ENCODE measurements at regions not wholly inside any gene's neighbourhood (a gene's known extent, or its start where the extent isn't known, plus 50 kb on each side); places are given as distances from the start of the nearest gene placed in this dataset.

- Histone ChIP-seq H3K27me3 (ENCODE audit: control insufficient read depth in 3 of 3, insufficient read depth in 3 of 3, low read length in 3 of 3) (no peaks in the 10 kb centered on the region), H3K4me3 (ENCODE audit: low read depth in 1 of 3, low read length in 3 of 3) (no peak overlapping the region), H3K27ac (ENCODE audit: low read depth in 1 of 3, low read length in 2 of 3) (no peak overlapping the region), H3K36me3 (ENCODE audit: control insufficient read depth in 3 of 3, insufficient read depth in 2 of 3, low read depth in 1 of 3, low read length in 3 of 3) (no peaks in the 10 kb centered on the region), H3K9me3 (ENCODE audit: control insufficient read depth in 2 of 2, insufficient read depth in 1 of 2, low read depth in 1 of 2, low read length in 1 of 2) (peaks cover 0 to 2% of the 10 kb centered on the region in 2 donors), H3K4me1 (ENCODE audit: control insufficient read depth in 3 of 3, insufficient read depth in 2 of 3, low read depth in 1 of 3, low read length in 2 of 3) (peaks cover 0 to 5% (median 3%) of the 10 kb centered on the region in 3 donors)
- FAIRE-seq (no peak), DNase-seq (no peak)
- WGBS, 3 donors, result 87 to 92% (median 91%) methylated on average over 7 of the region's 7 CpGs
Measured at GRCh38 chr3:57009802-57010201, 50.7 kb upstream of the SPATA12 start.

- Histone ChIP-seq H3K36me3 (ENCODE audit: control insufficient read depth in 3 of 3, insufficient read depth in 2 of 3, low read depth in 1 of 3, low read length in 3 of 3) (no peaks in the 10 kb centered on the region), H3K4me1 (ENCODE audit: control insufficient read depth in 3 of 3, insufficient read depth in 2 of 3, low read depth in 1 of 3, low read length in 2 of 3) (peaks cover 0 to 5% (median 3%) of the 10 kb centered on the region in 3 donors), H3K27ac (ENCODE audit: low read depth in 1 of 3, low read length in 2 of 3) (no peak overlapping the region), H3K4me3 (ENCODE audit: low read depth in 1 of 3, low read length in 3 of 3) (no peak overlapping the region), H3K9me3 (ENCODE audit: control insufficient read depth in 2 of 2, insufficient read depth in 1 of 2, low read depth in 1 of 2, low read length in 1 of 2) (peaks cover 0 to 2% of the 10 kb centered on the region in 2 donors), H3K27me3 (ENCODE audit: control insufficient read depth in 3 of 3, insufficient read depth in 3 of 3, low read length in 3 of 3) (no peaks in the 10 kb centered on the region)
- DNase-seq, result no peak
- no peak for FAIRE-seq
- 70 to 88% (median 78%) methylated on average over 7 of the region's 7 CpGs for WGBS, 3 donors
Measured at GRCh38 chr3:57009367-57009766, 51.1 kb upstream of the SPATA12 start.

DNA sequence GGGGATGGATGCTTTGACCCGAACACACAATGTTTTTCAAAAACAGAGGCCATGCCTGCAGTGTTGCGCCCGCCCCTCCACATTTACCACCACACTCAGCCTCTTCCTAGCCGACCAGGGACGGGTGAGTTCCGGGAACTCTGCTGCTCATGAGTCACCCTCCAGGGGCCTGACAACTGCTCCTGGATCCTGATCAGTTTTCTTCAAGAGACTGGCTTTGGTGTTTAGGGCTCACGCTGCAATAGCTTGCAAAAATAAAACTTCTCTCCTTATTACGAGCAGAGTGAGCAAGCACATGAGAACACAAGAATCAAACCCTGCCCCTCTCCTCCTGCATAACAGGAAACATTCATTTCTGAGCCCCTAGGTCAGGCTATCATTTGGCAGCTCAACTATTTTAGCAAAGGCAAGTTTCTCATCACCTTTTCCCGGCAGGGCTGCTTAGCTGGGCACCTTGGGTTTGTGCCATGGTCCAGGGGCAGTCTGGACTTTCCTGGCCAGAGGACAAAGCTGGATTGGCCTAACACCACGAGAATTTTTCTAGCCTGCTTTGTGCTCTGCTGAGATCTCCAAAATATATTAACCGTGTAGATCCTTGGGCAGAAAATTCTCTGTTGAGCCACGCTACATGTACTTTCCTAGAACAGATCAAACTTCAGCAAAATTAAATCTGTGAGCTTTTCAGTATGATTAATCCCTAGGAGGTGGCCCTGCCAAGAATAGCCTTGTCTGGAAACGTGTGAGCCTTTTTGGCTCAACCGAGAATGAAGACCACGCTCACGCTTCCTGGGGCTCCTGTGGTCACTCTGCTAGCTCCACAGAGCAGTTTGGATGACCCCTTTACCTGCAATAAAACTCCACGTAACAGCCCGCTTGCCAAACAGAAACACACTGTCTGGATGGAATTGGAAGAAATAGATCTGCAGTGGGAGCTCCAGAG is 52.7 kb upstream of the SPATA12 start:
- DNase-seq, result no peak

GRCh38 chr3:57006949-57007419 is 53.5 kb upstream of the SPATA12 start:
- Histone ChIP-seq H3K36me3 (ENCODE audit: control insufficient read depth in 3 of 3, insufficient read depth in 2 of 3, low read depth in 1 of 3, low read length in 3 of 3) (no peaks in the 10 kb centered on the region), H3K4me1 (ENCODE audit: control insufficient read depth in 3 of 3, insufficient read depth in 2 of 3, low read depth in 1 of 3, low read length in 2 of 3) (peaks cover 0 to 5% (median 3%) of the 10 kb centered on the region in 3 donors), H3K27ac (ENCODE audit: low read depth in 1 of 3, low read length in 2 of 3) (peak overlapping the region in 1 of 3 donors; percentile 82), H3K27me3 (ENCODE audit: control insufficient read depth in 3 of 3, insufficient read depth in 3 of 3, low read length in 3 of 3) (no peaks in the 10 kb centered on the region), H3K4me3 (ENCODE audit: low read depth in 1 of 3, low read length in 3 of 3) (no peak overlapping the region), H3K9me3 (ENCODE audit: control insufficient read depth in 2 of 2, insufficient read depth in 1 of 2, low read depth in 1 of 2, low read length in 1 of 2) (peaks cover 0 to 7% of the 10 kb centered on the region in 2 donors)
- FAIRE-seq (no peak), DNase-seq (no peak)
- 49 to 60% (median 56%) methylated on average over 7 of the region's 7 CpGs for WGBS, 3 donors

More for the DNA sequence above, 52.7 kb upstream of the SPATA12 start:
- peaks cover 0 to 7% of the 10 kb centered on the region in 2 donors for H3K9me3 ChIP-seq (ENCODE audit: control insufficient read depth in 2 of 2, insufficient read depth in 1 of 2, low read depth in 1 of 2, low read length in 1 of 2)
- H3K4me3 ChIP-seq (ENCODE audit: low read depth in 1 of 3, low read length in 3 of 3), result no peak overlapping the region
- WGBS, 3 donors, result 48 to 71% (median 67%) methylated on average over 18 of the region's 18 CpGs
- H3K36me3 ChIP-seq (ENCODE audit: control insufficient read depth in 3 of 3, insufficient read depth in 2 of 3, low read depth in 1 of 3, low read length in 3 of 3), result no peaks in the 10 kb centered on the region
- no peak for FAIRE-seq
- no peaks in the 10 kb centered on the region for H3K27me3 ChIP-seq (ENCODE audit: control insufficient read depth in 3 of 3, insufficient read depth in 3 of 3, low read length in 3 of 3)
- peak overlapping the region in 2 of 3 donors; percentile 33 to 82 for H3K27ac ChIP-seq (ENCODE audit: low read depth in 1 of 3, low read length in 2 of 3)
- peaks cover 0 to 5% (median 3%) of the 10 kb centered on the region in 3 donors for H3K4me1 ChIP-seq (ENCODE audit: control insufficient read depth in 3 of 3, insufficient read depth in 2 of 3, low read depth in 1 of 3, low read length in 2 of 3)

- no peak for FAIRE-seq
- Histone ChIP-seq H3K9me3 (ENCODE audit: control insufficient read depth in 2 of 2, insufficient read depth in 1 of 2, low read depth in 1 of 2, low read length in 1 of 2) (peaks cover 0 to 7% of the 10 kb centered on the region in 2 donors), H3K27me3 (ENCODE audit: control insufficient read depth in 3 of 3, insufficient read depth in 3 of 3, low read length in 3 of 3) (no peaks in the 10 kb centered on the region), H3K27ac (ENCODE audit: low read depth in 1 of 3, low read length in 2 of 3) (peak overlapping the region in 1 of 3 donors; percentile 82), H3K4me3 (ENCODE audit: low read depth in 1 of 3, low read length in 3 of 3) (no peak overlapping the region), H3K4me1 (ENCODE audit: control insufficient read depth in 3 of 3, insufficient read depth in 2 of 3, low read depth in 1 of 3, low read length in 2 of 3) (peaks cover 0 to 5% (median 3%) of the 10 kb centered on the region in 3 donors), H3K36me3 (ENCODE audit: control insufficient read depth in 3 of 3, insufficient read depth in 2 of 3, low read depth in 1 of 3, low read length in 3 of 3) (no peaks in the 10 kb centered on the region)
- 86 to 91% (median 87%) methylated on average over 11 of the region's 11 CpGs for WGBS, 3 donors
- no peak for DNase-seq
Measured at GRCh38 chr3:57006179-57006657, 54.2 kb upstream of the SPATA12 start.

DNA sequence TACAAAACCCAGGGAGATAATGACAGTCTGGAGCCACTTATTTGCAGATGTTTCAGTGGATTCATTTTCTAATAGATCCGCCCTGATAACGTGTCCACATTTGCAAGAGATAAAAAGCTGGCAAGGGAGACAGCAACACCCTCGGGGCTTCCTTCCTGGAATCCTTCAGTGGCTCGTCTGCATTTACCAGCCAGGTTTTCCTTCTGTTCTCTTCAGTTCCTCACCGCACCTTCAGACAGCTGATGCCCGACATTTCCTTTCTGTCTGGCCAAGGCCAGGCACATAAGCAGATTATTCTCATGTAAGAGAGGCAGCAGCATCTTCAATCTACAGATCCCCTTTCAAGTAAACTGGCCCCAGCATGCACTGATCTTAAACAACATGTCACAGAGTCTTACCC is 56.2 kb upstream of the SPATA12 start:
- H3K9me3 ChIP-seq (ENCODE audit: control insufficient read depth in 2 of 2, insufficient read depth in 1 of 2, low read depth in 1 of 2, low read length in 1 of 2), result peaks cover 0 to 7% of the 10 kb centered on the region in 2 donors
- H3K4me3 ChIP-seq (ENCODE audit: low read depth in 1 of 3, low read length in 3 of 3), result no peak overlapping the region
- no peak overlapping the region for H3K27ac ChIP-seq (ENCODE audit: low read depth in 1 of 3, low read length in 2 of 3)
- H3K27me3 ChIP-seq (ENCODE audit: control insufficient read depth in 3 of 3, insufficient read depth in 3 of 3, low read length in 3 of 3), result no peaks in the 10 kb centered on the region
- DNase-seq (no peak), FAIRE-seq (no peak)
- H3K36me3 ChIP-seq (ENCODE audit: control insufficient read depth in 3 of 3, insufficient read depth in 2 of 3, low read depth in 1 of 3, low read length in 3 of 3), result no peaks in the 10 kb centered on the region
- H3K4me1 ChIP-seq (ENCODE audit: control insufficient read depth in 3 of 3, insufficient read depth in 2 of 3, low read depth in 1 of 3, low read length in 2 of 3), result peaks cover 0 to 5% (median 3%) of the 10 kb centered on the region in 3 donors
- WGBS, 3 donors, result 64 to 80% (median 73%) methylated on average over 6 of the region's 6 CpGs

DNA sequence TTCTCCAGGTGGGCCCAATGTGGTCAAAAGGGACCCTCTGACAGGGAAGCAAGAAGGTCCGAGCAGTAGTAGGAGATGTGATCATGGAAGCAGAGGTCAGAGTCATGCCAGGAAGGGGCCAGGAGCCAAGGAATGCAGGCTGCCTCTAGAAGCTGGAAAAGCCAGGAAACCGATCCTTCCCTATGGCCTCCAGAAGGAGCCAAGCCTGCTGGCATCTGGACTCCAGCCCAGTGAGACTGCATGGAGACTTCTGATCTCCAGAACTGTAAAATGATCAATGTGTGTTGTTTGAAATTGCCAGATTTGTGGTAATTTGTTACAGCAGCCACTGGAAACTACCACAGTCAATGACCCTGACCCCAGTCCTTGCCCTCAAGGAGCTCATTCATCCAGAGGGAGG is 56.8 kb upstream of the SPATA12 start:
- no peak overlapping the region for H3K4me3 ChIP-seq (ENCODE audit: low read depth in 1 of 3, low read length in 3 of 3)
- no peaks in the 10 kb centered on the region for H3K27me3 ChIP-seq (ENCODE audit: control insufficient read depth in 3 of 3, insufficient read depth in 3 of 3, low read length in 3 of 3)
- DNase-seq, result no peak
- WGBS, 3 donors, result 88 to 96% (median 89%) methylated on average over 2 of the region's 2 CpGs
- no peaks in the 10 kb centered on the region for H3K36me3 ChIP-seq (ENCODE audit: control insufficient read depth in 3 of 3, insufficient read depth in 2 of 3, low read depth in 1 of 3, low read length in 3 of 3)
- H3K27ac ChIP-seq (ENCODE audit: low read depth in 1 of 3, low read length in 2 of 3), result no peak overlapping the region
- peaks cover 0 to 7% of the 10 kb centered on the region in 2 donors for H3K9me3 ChIP-seq (ENCODE audit: control insufficient read depth in 2 of 2, insufficient read depth in 1 of 2, low read depth in 1 of 2, low read length in 1 of 2)
- H3K4me1 ChIP-seq (ENCODE audit: control insufficient read depth in 3 of 3, insufficient read depth in 2 of 3, low read depth in 1 of 3, low read length in 2 of 3), result peaks cover 0 to 5% (median 3%) of the 10 kb centered on the region in 3 donors
- no peak for FAIRE-seq

DNA sequence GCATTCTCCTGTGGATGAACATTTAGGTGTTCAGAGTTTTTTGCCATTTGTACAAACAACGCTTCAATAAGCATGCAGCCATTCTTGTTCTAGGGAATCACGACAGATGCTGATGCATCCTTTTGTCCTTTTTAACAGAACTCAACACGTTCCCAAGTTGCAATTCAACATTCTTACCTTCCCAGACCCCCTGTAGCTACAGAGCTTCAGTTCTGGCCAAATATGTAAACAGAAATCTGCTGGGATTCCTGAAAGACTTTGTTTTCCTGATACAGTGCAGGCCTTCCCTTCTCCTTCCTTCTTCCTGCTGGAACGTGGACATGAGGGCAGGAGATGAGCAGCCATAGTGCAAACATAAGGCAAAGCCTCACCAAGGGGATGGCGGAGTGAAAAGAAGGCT is 59.1 kb upstream of the SPATA12 start:
- no peak overlapping the region for H3K27ac ChIP-seq (ENCODE audit: low read depth in 1 of 3, low read length in 2 of 3)
- H3K27me3 ChIP-seq (ENCODE audit: control insufficient read depth in 3 of 3, insufficient read depth in 3 of 3, low read length in 3 of 3), result no peaks in the 10 kb centered on the region
- no peak for DNase-seq
- WGBS, 3 donors, result 85 to 88% (median 86%) methylated on average over 5 of the region's 5 CpGs
- no peak for FAIRE-seq
- peaks cover 0 to 6% (median under 1%) of the 10 kb centered on the region in 3 donors for H3K4me1 ChIP-seq (ENCODE audit: control insufficient read depth in 3 of 3, insufficient read depth in 2 of 3, low read depth in 1 of 3, low read length in 2 of 3)
- no peak overlapping the region for H3K4me3 ChIP-seq (ENCODE audit: low read depth in 1 of 3, low read length in 3 of 3)
- no peaks in the 10 kb centered on the region for H3K36me3 ChIP-seq (ENCODE audit: control insufficient read depth in 3 of 3, insufficient read depth in 2 of 3, low read depth in 1 of 3, low read length in 3 of 3)
- peaks cover 0 to 7% of the 10 kb centered on the region in 2 donors for H3K9me3 ChIP-seq (ENCODE audit: control insufficient read depth in 2 of 2, insufficient read depth in 1 of 2, low read depth in 1 of 2, low read length in 1 of 2)

All from small intestine (tissue), 7 donors.